ENCODE measurements at regions not wholly inside any gene's neighbourhood (a gene's known extent, or its start where the extent isn't known, plus 50 kb on each side); places are given as distances from the start of the nearest gene placed in this dataset.

DNA sequence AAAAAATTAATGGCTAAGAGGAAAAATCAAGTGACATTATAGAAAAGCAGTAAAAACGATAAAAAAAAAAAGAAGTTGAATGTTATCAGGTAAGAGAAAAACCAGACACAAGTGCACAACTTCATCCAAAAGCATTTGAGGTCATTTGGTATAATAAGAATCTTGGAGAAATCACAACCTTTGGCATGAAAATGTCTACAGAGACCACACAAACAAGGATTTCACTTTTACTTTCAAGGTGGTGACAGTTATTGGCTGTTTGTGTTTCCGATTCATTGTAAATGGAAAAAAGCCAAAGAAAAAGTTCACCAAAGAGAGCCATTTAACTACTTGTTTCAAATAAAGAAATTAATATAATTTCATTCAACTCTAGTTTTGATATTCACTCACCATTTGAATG, 1193.5 kb downstream of the PCDH9 start:
- Histone ChIP-seq H3K4me3 (replicated peaks in 1 of 3; ENCODE audit: insufficient read depth in 1 of 3, low read depth in 1 of 3, low read length in 3 of 3) (no peak overlapping the region), H3K36me3 (ENCODE audit: control insufficient read depth in 2 of 2, extremely low read depth in 1 of 2, insufficient read depth in 2 of 2, low read length in 2 of 2) (no peaks in the 10 kb centered on the region), H3K79me2 (ENCODE audit: control insufficient read depth, insufficient read depth, low read length) (no peaks in the 10 kb centered on the region), H3K4me2 (ENCODE audit: insufficient read depth, low read length) (no peak overlapping the region), H3K9ac (replicated peaks; ENCODE audit: extremely low read depth, insufficient read depth, low read length) (no peak overlapping the region), H3K27ac (ENCODE audit: insufficient read depth, low read depth, low read length) (no peak overlapping the region), H4K20me1 (replicated peaks; ENCODE audit: control insufficient read depth, extremely low read depth, insufficient read depth, low read length) (no peaks in the 10 kb centered on the region), H2AFZ (ENCODE audit: low read depth, low read length) (no peak overlapping the region), H3K9me3 (replicated peaks; ENCODE audit: control insufficient read depth, insufficient read depth, low read length) (no peaks in the 10 kb centered on the region), H3K27me3 (ENCODE audit: control insufficient read depth in 2 of 2, insufficient read depth in 2 of 2, low read length in 2 of 2) (no peaks in the 10 kb centered on the region), H3K4me1 (ENCODE audit: control insufficient read depth, extremely low read depth, insufficient read depth, low read length) (no peaks in the 10 kb centered on the region), H3K9me1 (replicated peaks; ENCODE audit: control insufficient read depth, extremely low read depth, insufficient read depth, low read length) (no peaks in the 10 kb centered on the region)
- DNase-seq (ENCODE audit: low read depth, low spot score) (no peak), FAIRE-seq (no peak)
- no peak for TF ChIP-seq POLR2A (IDR thresholded peaks at IDR 0.05; ENCODE audit: low read depth, low read length)
- TF ChIP-seq, protein P1, sequence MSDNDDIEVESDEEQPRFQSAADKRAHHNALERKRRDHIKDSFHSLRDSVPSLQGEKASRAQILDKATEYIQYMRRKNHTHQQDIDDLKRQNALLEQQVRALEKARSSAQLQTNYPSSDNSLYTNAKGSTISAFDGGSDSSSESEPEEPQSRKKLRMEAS (IDR thresholded peaks at IDR 0.05; ENCODE audit: insufficient read depth, insufficient read length), result no peak
- TF ChIP-seq JUN (IDR thresholded peaks at IDR 0.05; ENCODE audit: borderline replicate concordance, insufficient read depth, insufficient read length, low read depth), result no peak
- no peak for TF ChIP-seq FOS (IDR thresholded peaks at IDR 0.05; ENCODE audit: borderline replicate concordance, insufficient read depth, low read length)
- TF ChIP-seq EZH2 (IDR thresholded peaks at IDR 0.05; ENCODE audit: borderline replicate concordance, low read depth, low read length, severe bottlenecking), result no peak
- no TSS peak for BruUV-seq (replicated peaks)
- dilution Hi-C loops (cut with MboI; ENCODE audit: extremely low pct_ligation_motif_present, low sequenced_read_pairs) (no loop called here), intact Hi-C loops (cut with micrococcal nuclease) (no loop called here)
- CTCF ChIA-PET, result interaction anchor here (0.9 to 1.2 kb wide), 2 partner anchors 9 to 380 kb away, joined by 3 read pairs; no protein-coding TSS in a partner anchor
- POLR2A ChIA-PET, result no interaction called here

DNA sequence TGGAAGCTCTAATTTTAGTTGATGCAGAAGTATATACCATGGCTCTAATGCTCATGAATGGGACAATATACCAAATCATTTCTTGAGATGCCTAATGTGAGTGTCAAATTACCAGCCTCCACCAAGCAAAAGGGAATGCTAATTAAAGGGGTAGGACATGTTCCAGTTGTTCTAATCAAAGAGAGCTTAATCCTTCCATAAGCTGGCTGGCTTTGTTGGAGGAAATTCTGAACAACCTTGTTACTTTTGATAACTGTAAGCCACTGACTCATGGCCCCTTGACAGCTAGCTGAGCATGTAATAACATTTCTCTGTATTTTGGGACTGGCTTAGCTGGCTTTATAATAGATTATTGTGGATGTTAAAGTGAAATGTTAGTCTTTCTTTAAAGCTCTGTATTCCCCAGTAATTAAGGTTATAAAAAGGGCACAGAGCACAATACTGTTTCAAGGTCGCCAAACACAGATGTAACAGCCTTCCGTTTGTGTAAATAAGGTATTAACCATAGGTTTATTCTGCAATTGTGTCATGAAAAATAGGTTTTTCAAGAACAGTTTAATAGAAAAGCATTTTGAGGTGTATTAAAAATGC, 1194.0 kb downstream of the PCDH9 start:
- FAIRE-seq (no peak), DNase-seq (ENCODE audit: low read depth, low spot score) (peak; percentile 4)
- H3K9ac ChIP-seq (replicated peaks; ENCODE audit: extremely low read depth, insufficient read depth, low read length), result no peak overlapping the region
- no peak overlapping the region for H3K27ac ChIP-seq (ENCODE audit: insufficient read depth, low read depth, low read length)
- no peaks in the 10 kb centered on the region for H3K36me3 ChIP-seq (ENCODE audit: control insufficient read depth in 2 of 2, extremely low read depth in 1 of 2, insufficient read depth in 2 of 2, low read length in 2 of 2)
- no peaks in the 10 kb centered on the region for H3K79me2 ChIP-seq (ENCODE audit: control insufficient read depth, insufficient read depth, low read length)
- BruUV-seq (replicated peaks), result no TSS peak
- no peaks in the 10 kb centered on the region for H3K9me1 ChIP-seq (replicated peaks; ENCODE audit: control insufficient read depth, extremely low read depth, insufficient read depth, low read length)
- H3K4me2 ChIP-seq (ENCODE audit: insufficient read depth, low read length), result no peak overlapping the region
- H4K20me1 ChIP-seq (replicated peaks; ENCODE audit: control insufficient read depth, extremely low read depth, insufficient read depth, low read length), result no peaks in the 10 kb centered on the region
- intact Hi-C loops (cut with micrococcal nuclease), result no loop called here
- TF ChIP-seq GATA2 (IDR thresholded peaks at IDR 0.05; ENCODE audit: insufficient read depth, insufficient read length, low read depth, low read length) (no peak), POLR2A (IDR thresholded peaks at IDR 0.05; ENCODE audit: low read depth, low read length) (no peak), MYC (IDR thresholded peaks at IDR 0.05; ENCODE audit: low read depth, low read length) (no peak), FOS (IDR thresholded peaks at IDR 0.05; ENCODE audit: borderline replicate concordance, insufficient read depth, low read length) (no peak), POLR2AphosphoS5 (IDR thresholded peaks at IDR 0.05; ENCODE audit: insufficient read depth, low read depth, low read length) (no peak), EZH2 (IDR thresholded peaks at IDR 0.05; ENCODE audit: borderline replicate concordance, low read depth, low read length, severe bottlenecking) (no peak), JUN (IDR thresholded peaks at IDR 0.05; ENCODE audit: borderline replicate concordance, insufficient read depth, insufficient read length, low read depth) (no peak)
- TF ChIP-seq, protein P1 (IDR thresholded peaks at IDR 0.05; ENCODE audit: insufficient read depth, insufficient read length), result no peak
- TF ChIP-seq, protein P2, sequence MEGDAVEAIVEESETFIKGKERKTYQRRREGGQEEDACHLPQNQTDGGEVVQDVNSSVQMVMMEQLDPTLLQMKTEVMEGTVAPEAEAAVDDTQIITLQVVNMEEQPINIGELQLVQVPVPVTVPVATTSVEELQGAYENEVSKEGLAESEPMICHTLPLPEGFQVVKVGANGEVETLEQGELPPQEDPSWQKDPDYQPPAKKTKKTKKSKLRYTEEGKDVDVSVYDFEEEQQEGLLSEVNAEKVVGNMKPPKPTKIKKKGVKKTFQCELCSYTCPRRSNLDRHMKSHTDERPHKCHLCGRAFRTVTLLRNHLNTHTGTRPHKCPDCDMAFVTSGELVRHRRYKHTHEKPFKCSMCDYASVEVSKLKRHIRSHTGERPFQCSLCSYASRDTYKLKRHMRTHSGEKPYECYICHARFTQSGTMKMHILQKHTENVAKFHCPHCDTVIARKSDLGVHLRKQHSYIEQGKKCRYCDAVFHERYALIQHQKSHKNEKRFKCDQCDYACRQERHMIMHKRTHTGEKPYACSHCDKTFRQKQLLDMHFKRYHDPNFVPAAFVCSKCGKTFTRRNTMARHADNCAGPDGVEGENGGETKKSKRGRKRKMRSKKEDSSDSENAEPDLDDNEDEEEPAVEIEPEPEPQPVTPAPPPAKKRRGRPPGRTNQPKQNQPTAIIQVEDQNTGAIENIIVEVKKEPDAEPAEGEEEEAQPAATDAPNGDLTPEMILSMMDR (IDR thresholded peaks at IDR 0.05; ENCODE audit: extremely low read depth in 1 of 2, insufficient read depth in 1 of 2, low read depth in 1 of 2, low read length in 2 of 2), result no peak
- ChIA-PET CTCF (interaction anchor here (0.9 to 1.2 kb wide), 2 partner anchors 9 to 379 kb away, joined by 3 read pairs; no protein-coding TSS in a partner anchor), POLR2A (no interaction called here)
- no peaks in the 10 kb centered on the region for H3K4me1 ChIP-seq (ENCODE audit: control insufficient read depth, extremely low read depth, insufficient read depth, low read length)
- H2AFZ ChIP-seq (ENCODE audit: low read depth, low read length), result no peak overlapping the region
- no peaks in the 10 kb centered on the region for H3K27me3 ChIP-seq (ENCODE audit: control insufficient read depth in 2 of 2, insufficient read depth in 2 of 2, low read length in 2 of 2)
- H3K9me3 ChIP-seq (replicated peaks; ENCODE audit: control insufficient read depth, insufficient read depth, low read length), result no peaks in the 10 kb centered on the region
- dilution Hi-C loops (cut with MboI; ENCODE audit: extremely low pct_ligation_motif_present, low sequenced_read_pairs), result no loop called here
- no peak overlapping the region for H3K4me3 ChIP-seq (replicated peaks in 1 of 3; ENCODE audit: insufficient read depth in 1 of 3, low read depth in 1 of 3, low read length in 3 of 3)

Measured in endothelial cell of umbilical vein (primary cell).